ENCODE measurements at regions not wholly inside any gene's neighbourhood (a gene's known extent, or its start where the extent isn't known, plus 50 kb on each side); places are given as distances from the start of the nearest gene placed in this dataset.

- CTCF ChIA-PET, result no interaction called here
- Histone ChIP-seq H3K27me3 (ENCODE audit: control insufficient read depth, insufficient read depth, low read length) (no peaks in the 10 kb centered on the region), H3K9me3 (ENCODE audit: control insufficient read depth, insufficient read depth, low read length) (peaks cover 45% of the 10 kb centered on the region), H3K4me3 (ENCODE audit: low read depth, low read length) (no peak overlapping the region), H3K27ac (ENCODE audit: low read depth, low read length) (no peak overlapping the region)
- no peak for DNase-seq (ENCODE audit: low read depth, low spot score)
- TF ChIP-seq CTCF (IDR thresholded peaks at IDR 0.05; ENCODE audit: low read depth, low read length), result no peak
- POLR2A ChIA-PET, result no interaction called here
Observed at GRCh38 chr14:78090864-78091263, 79.3 kb upstream of the NRXN3 start.

DNA sequence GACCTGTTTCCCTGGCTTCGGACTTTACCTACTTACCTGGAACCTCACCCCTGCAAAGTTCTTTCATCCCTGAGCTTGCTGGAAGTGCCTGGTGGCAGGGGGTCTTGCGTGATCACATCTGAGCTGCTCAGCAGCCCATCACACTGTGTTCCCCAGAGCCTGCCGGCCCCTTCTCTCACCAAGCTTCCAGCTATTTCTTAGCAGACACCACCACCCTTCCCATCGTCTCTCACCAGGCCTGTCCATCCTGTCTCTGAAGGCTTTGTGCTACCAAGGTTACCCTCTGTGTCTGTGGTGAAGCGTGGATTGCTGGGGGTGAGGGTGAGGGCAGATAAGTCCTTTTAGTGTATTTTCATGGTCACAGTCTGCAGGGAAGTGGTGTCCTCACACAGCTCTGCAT, 78.8 kb upstream of the NRXN3 start:
- no peak for TF ChIP-seq CTCF (IDR thresholded peaks at IDR 0.05; ENCODE audit: low read depth, low read length)
- Histone ChIP-seq H3K27ac (ENCODE audit: low read depth, low read length) (no peak overlapping the region), H3K9me3 (ENCODE audit: control insufficient read depth, insufficient read depth, low read length) (peaks cover 40% of the 10 kb centered on the region), H3K4me3 (ENCODE audit: low read depth, low read length) (no peak overlapping the region), H3K27me3 (ENCODE audit: control insufficient read depth, insufficient read depth, low read length) (no peaks in the 10 kb centered on the region)
- DNase-seq (ENCODE audit: low read depth, low spot score), result no peak
- ChIA-PET CTCF (no interaction called here), POLR2A (no interaction called here)

DNA sequence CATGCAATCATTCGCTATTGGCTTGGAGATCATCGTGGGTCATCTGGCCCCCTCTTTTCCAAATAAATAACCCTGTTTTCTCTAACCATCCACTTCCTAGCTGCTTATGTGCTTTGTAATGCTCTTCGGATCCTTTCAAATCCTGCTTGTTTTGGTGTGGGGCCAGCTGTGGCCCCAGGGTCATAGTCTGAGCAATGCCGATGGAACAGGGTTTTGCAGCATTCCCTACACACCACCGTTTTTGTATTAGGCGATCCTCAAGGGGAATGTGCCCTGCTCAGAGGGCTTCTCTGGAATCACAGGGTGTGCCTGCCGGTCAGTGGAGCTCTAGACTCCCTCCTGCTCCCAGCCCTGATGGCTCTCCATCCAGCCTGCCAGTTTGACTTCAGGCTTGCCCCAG, 78.1 kb upstream of the NRXN3 start:
- Histone ChIP-seq H3K9me3 (ENCODE audit: control insufficient read depth, insufficient read depth, low read length) (peaks cover 41% of the 10 kb centered on the region), H3K4me3 (ENCODE audit: low read depth, low read length) (no peak overlapping the region), H3K27ac (ENCODE audit: low read depth, low read length) (no peak overlapping the region), H3K27me3 (ENCODE audit: control insufficient read depth, insufficient read depth, low read length) (no peaks in the 10 kb centered on the region)
- POLR2A ChIA-PET, result no interaction called here
- CTCF ChIA-PET, result no interaction called here
- no peak for TF ChIP-seq CTCF (IDR thresholded peaks at IDR 0.05; ENCODE audit: low read depth, low read length)
- DNase-seq (ENCODE audit: low read depth, low spot score), result no peak

GRCh38 chr14:78103271-78103670, 66.9 kb upstream of the NRXN3 start:
- CTCF ChIA-PET, result no interaction called here
- POLR2A ChIA-PET, result no interaction called here

GRCh38 chr14:78104160-78104559, 66.0 kb upstream of the NRXN3 start:
- ChIA-PET CTCF (no interaction called here), POLR2A (no interaction called here)
- no peak for TF ChIP-seq CTCF (IDR thresholded peaks at IDR 0.05; ENCODE audit: low read depth, low read length)
- H3K9me3 ChIP-seq (ENCODE audit: control insufficient read depth, insufficient read depth, low read length), result peaks cover 31% of the 10 kb centered on the region
- H3K27ac ChIP-seq (ENCODE audit: low read depth, low read length), result no peak overlapping the region
- no peak for DNase-seq (ENCODE audit: low read depth, low spot score)
- no peaks in the 10 kb centered on the region for H3K27me3 ChIP-seq (ENCODE audit: control insufficient read depth, insufficient read depth, low read length)
- H3K4me3 ChIP-seq (ENCODE audit: low read depth, low read length), result no peak overlapping the region

More at GRCh38 chr14:78103271-78103670, 66.9 kb upstream of the NRXN3 start:
- no peaks in the 10 kb centered on the region for H3K27me3 ChIP-seq (ENCODE audit: control insufficient read depth, insufficient read depth, low read length)
- H3K27ac ChIP-seq (ENCODE audit: low read depth, low read length), result no peak overlapping the region
- TF ChIP-seq CTCF (IDR thresholded peaks at IDR 0.05; ENCODE audit: low read depth, low read length), result no peak
- peaks cover 34% of the 10 kb centered on the region for H3K9me3 ChIP-seq (ENCODE audit: control insufficient read depth, insufficient read depth, low read length)
- H3K4me3 ChIP-seq (ENCODE audit: low read depth, low read length), result no peak overlapping the region
- DNase-seq (ENCODE audit: low read depth, low spot score), result no peak
